HG03520 (cell line): ENCODE measurements at regions not wholly inside any gene's neighbourhood (a gene's known extent, or its start where the extent isn't known, plus 50 kb on each side); places are given as distances from the start of the nearest gene placed in this dataset.
"Not testable (repeated sequence)": the region's sequence is repeated elsewhere in the genome, so short reads cannot be mapped to it uniquely, and the experiment has no call there.

ENCODE experiments used
- ATAC-seq: cut with Tn5 transposase; IDR thresholded peaks from one replicate; pipeline ENCODE4 v1.9.1; 2021; ENCODE audit warnings: mild to moderate bottlenecking, moderate library complexity; ENCODE audit not compliant: unreplicated experiment

DNA sequence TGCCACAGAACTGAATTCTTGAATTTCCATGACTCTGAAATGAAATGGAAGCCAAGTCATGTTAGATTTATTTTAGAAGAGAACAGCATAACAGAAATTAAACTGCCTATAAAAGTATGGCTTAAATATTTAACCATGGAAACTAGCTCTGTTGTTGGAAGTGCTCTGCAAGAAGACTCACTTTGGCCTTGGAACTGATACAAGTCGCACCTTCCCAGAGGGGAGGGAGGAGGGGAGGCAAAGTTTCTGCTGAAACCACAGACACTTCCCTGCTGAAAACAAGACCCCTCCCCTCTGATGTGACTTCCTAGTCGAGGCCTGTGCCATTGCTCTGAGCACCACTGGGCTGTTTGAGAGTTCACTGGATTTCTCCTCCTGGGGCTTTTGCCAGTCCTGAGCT is 72.1 kb downstream of the OR13A1 start:
- no peak for ATAC-seq

GRCh38 chr10:45246522-45246921 is 68.9 kb downstream of the OR13A1 start:
- no peak for ATAC-seq

DNA sequence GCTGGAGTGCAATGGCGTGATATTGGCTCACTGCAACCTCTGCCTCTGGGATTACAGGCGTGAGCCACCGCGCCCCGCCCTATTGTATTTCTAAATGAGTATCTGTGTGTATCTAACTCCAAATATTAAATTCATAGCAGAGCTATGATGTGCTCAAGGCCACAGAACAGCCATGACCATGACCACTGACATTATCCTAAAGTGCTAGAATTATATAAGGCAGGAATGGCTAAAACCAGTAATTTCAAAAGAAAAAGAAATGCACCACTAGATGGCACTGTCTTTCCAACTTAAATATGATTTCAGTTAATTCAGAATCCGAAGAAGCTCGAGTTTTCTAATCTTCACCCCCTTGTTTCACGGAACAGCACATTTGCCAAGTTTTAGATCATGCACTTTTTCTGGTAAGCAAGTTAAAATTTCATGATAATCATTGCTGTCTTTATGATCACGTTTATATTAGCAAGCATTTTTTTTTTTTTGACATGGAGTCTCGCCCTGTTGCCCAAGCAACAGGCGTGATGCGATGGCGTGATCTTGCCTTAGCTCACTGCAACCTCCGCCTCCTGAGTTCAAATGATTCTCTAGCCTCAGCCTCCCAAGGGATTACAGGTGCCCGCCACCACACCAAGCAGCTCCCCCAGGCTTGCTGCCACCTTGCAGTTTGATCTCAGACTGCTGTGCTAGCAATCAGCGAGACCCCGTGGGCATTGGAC is 65.3 kb downstream of the OR13A1 start:
- ATAC-seq: peak; percentile 55

- ATAC-seq: not testable (repeated sequence)
Observed at GRCh38 chr10:45250694-45251075, 64.7 kb downstream of the OR13A1 start.
